GM10266 (cell line): ENCODE measurements at regions not wholly inside any gene's neighbourhood (a gene's known extent, or its start where the extent isn't known, plus 50 kb on each side); places are given as distances from the start of the nearest gene placed in this dataset.

Experiments
- DNase-seq: peaks from one replicate; pipeline ENCODE4 v3.0.0; 2012; ENCODE audit errors: extremely low spot score
- CTCF ChIP-seq: IDR thresholded peaks from 2 replicates; pipeline ENCODE4 v1.5.1; 2012; ENCODE audit warnings: mild to moderate bottlenecking, low read depth; ENCODE audit not compliant: control insufficient read depth, insufficient read depth; ENCODE audit errors: missing control alignments

DNA sequence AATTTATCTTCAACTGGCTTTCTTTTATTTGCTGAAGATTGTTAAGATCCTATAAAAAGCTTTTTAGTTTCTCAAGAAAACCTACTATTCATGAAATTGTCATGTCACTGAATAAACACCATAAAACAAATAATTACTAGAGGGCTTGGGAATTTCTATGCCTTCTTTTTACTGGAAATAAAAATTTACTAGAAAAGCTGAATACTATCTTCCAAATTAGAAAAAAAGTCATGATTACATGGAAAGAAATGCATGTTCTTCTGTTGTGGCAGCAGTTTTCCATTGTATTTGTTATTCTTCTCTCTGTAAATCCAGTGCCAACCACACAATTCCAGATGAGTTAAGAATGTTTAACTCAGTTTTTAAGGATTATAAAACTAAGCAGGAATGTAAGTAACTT is 153.8 kb downstream of the RAP2B start:
- DNase-seq, result no peak
- no peak for TF ChIP-seq CTCF

DNA sequence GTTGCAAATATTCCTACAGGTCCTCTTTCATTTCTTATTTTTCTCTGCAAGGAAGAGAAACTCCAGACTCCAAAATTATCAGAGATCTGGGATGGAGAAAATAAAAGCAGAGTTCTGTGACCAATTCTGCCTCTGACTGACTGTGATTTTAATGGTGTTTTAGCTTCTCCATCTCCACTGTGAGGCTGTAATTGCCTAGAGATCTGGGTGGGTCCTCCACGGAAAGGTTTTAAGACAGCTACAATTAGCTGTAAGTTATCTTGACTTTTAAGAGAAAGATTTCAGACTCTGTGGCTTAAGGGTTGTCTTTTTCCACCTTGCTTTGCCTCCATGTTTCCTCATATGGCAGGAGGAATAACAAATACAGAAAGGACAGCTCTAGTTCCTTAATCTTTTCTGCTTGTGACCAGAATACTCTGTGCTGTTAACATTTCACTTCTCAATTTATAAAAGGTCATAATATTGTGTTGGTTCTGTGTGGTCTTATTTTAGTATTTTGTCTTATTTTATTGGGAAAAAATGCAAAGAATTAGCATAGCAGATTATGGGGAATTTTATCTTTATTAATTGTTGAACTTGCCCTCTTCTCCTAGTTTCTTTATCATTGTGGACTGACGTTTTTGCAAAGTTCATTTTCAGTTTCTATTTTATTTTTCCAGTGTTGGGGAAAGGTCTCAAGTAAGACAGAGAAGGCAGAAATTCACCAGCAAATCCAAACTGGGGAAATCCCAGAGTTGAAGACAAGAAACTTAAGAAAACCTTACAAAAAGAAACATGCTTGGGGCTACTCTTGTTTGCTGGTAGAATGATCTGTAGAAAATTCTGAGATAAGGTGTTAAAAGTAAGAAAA is 157.9 kb downstream of the RAP2B start:
- no peak for DNase-seq
- no peak for TF ChIP-seq CTCF

GRCh38 chr3:153320585-153321128 is 158.6 kb downstream of the RAP2B start:
- DNase-seq, result no peak
- TF ChIP-seq CTCF, result no peak

GRCh38 chr3:153328690-153329089 is 166.7 kb downstream of the RAP2B start:
- DNase-seq, result no peak
- no peak for TF ChIP-seq CTCF

- no peak for TF ChIP-seq CTCF
Measured at GRCh38 chr3:153330901-153331300, 168.9 kb downstream of the RAP2B start.

DNA sequence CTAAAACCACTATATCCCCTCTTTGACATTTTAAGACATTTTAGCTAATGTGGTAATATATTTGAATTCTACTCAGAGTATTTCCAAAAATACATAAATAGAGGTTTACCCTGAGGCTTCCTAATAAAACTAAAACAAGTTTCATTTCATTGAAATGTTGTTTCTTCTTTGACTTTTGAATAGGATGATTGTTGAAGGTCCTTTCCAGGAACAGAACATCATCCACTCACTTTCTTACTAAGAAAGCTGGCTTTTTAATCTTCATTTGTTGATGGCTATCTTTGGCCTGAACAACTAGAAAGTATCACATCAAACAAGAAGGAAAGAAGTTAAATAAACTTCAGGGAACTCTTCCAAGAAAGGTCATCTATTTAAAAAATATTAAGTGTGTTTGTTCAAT is 169.7 kb downstream of the RAP2B start:
- no peak for DNase-seq
- TF ChIP-seq CTCF, result no peak

More at GRCh38 chr3:153330901-153331300, 168.9 kb downstream of the RAP2B start:
- no peak for DNase-seq

- DNase-seq, result no peak
- TF ChIP-seq CTCF, result no peak
Measured at GRCh38 chr3:153334558-153334957, 172.5 kb downstream of the RAP2B start.
